DOHH2 (cell line): ENCODE measurements at regions not wholly inside any gene's neighbourhood (a gene's known extent, or its start where the extent isn't known, plus 50 kb on each side); places are given as distances from the start of the nearest gene placed in this dataset.

Source experiments
- H3F3A ChIP-seq: fragments of 200-600 bp; sonication (generic), shearing (Covaris generic); 2 replicates; pipeline ENCODE4 v1.6.0; 2016; ENCODE audit warnings: antibody characterized with exemption, mild to moderate bottlenecking; ENCODE audit not compliant: control insufficient read depth, insufficient read depth
- H3K27ac ChIP-seq: fragments of 200-600 bp; sonication (generic); 2 replicates; pipeline ENCODE4 v1.5.1; 2014; ENCODE audit warnings: low read depth, mild to moderate bottlenecking, low read length, moderate library complexity
- H3K27me3 ChIP-seq: fragments of 200-600 bp; sonication (generic); 2 replicates; pipeline ENCODE4 v1.6.1; 2014; ENCODE audit warnings: mild to moderate bottlenecking, low read length, mixed read lengths; ENCODE audit not compliant: control insufficient read depth
- H3K36me3 ChIP-seq: fragments of 200-600 bp; sonication (generic); 2 replicates; pipeline ENCODE4 v1.6.1; 2014; ENCODE audit warnings: mild to moderate bottlenecking, low read length, moderate library complexity, mixed read lengths; ENCODE audit not compliant: control insufficient read depth
- H3K4me1 ChIP-seq: fragments of 200-600 bp; sonication (generic); 2 replicates; pipeline ENCODE4 v1.6.1; 2014; ENCODE audit warnings: mild to moderate bottlenecking, low read length, mixed read lengths; ENCODE audit not compliant: control insufficient read depth
- H3K4me2 ChIP-seq: fragments of 200-600 bp; sonication (generic); 2 replicates; pipeline ENCODE4 v1.6.0; 2014; ENCODE audit warnings: mild to moderate bottlenecking, low read length, moderate library complexity
- H3K4me3 ChIP-seq: fragments of 200-600 bp; sonication (generic); 2 replicates; pipeline ENCODE4 v1.5.1; 2014; ENCODE audit warnings: mild to moderate bottlenecking, low read length, mixed read lengths
- H3K79me2 ChIP-seq: fragments of 200-600 bp; sonication (generic); 2 replicates; pipeline ENCODE4 v1.6.1; 2014; ENCODE audit warnings: mild to moderate bottlenecking, low read length, mixed read lengths; ENCODE audit not compliant: control insufficient read depth
- H3K9me2 ChIP-seq: fragments of 200-600 bp; sonication (generic); replicated peaks from 2 replicates; pipeline ENCODE4 v1.6.1; 2014; ENCODE audit warnings: mild to moderate bottlenecking, low read length, mixed read lengths; ENCODE audit not compliant: control insufficient read depth
- H3K9me3 ChIP-seq: fragments of 200-600 bp; sonication (generic); 2 replicates; pipeline ENCODE4 v1.6.1; 2014; ENCODE audit warnings: antibody characterized with exemption, low read length, mixed read lengths; ENCODE audit not compliant: control insufficient read depth, insufficient read depth
- H4K20me1 ChIP-seq: fragments of 200-600 bp; sonication (generic); 2 replicates; pipeline ENCODE4 v1.6.0; 2014; ENCODE audit warnings: low read depth, mild to moderate bottlenecking, antibody characterized with exemption, low read length, moderate library complexity; ENCODE audit not compliant: control insufficient read depth, insufficient read depth
- EZH2phosphoT487 ChIP-seq: fragments of 200-600 bp; sonication (generic); IDR thresholded peaks from 2 replicates; pipeline ENCODE4 v1.6.1; 2017; ENCODE audit warnings: borderline replicate concordance, mild to moderate bottlenecking, antibody characterized with exemption, low read length, moderate library complexity, mixed read lengths
- TF ChIP-seq, protein P1 (sequence below): fragments of 200-600 bp; sonication (generic); IDR thresholded peaks from one replicate; pipeline ENCODE4 v1.5.1; 2014; ENCODE audit warnings: antibody characterized with exemption, mild to moderate bottlenecking, low read depth, low read length; ENCODE audit not compliant: poor library complexity, severe bottlenecking

DNA sequence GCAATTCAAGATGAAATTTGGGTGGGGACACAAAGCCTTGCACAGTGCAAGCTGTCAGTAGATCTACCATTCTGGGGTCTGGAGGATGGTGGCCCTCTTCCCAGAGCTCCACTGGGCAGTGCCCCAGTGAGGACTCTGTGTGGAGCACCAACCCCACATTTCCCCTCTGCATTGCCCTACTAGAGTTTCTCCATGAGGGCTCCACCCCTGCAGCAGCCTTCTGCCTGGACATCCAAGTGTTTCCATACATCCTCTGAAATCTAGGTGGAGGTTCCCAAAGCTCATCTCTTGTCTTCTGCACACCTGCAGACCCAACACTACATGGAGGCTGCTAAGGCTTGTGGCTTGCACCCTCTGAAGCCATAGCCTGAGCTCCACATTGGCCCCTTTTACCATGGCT is 402.3 kb downstream of the RAB28 start:
- H3K4me2 ChIP-seq, result no peak overlapping the region
- H3K9me3 ChIP-seq, result peaks cover 8% of the 10 kb centered on the region
- no peak overlapping the region for H3K4me3 ChIP-seq
- H3K4me1 ChIP-seq, result no peaks in the 10 kb centered on the region
- no peaks in the 10 kb centered on the region for H3K27me3 ChIP-seq
- H3K79me2 ChIP-seq, result no peaks in the 10 kb centered on the region
- H4K20me1 ChIP-seq, result no peaks in the 10 kb centered on the region
- TF ChIP-seq EZH2phosphoT487, result no peak
- TF ChIP-seq, protein P1, sequence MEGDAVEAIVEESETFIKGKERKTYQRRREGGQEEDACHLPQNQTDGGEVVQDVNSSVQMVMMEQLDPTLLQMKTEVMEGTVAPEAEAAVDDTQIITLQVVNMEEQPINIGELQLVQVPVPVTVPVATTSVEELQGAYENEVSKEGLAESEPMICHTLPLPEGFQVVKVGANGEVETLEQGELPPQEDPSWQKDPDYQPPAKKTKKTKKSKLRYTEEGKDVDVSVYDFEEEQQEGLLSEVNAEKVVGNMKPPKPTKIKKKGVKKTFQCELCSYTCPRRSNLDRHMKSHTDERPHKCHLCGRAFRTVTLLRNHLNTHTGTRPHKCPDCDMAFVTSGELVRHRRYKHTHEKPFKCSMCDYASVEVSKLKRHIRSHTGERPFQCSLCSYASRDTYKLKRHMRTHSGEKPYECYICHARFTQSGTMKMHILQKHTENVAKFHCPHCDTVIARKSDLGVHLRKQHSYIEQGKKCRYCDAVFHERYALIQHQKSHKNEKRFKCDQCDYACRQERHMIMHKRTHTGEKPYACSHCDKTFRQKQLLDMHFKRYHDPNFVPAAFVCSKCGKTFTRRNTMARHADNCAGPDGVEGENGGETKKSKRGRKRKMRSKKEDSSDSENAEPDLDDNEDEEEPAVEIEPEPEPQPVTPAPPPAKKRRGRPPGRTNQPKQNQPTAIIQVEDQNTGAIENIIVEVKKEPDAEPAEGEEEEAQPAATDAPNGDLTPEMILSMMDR, result no peak
- no peaks in the 10 kb centered on the region for H3F3A ChIP-seq
- H3K9me2 ChIP-seq, result no peaks in the 10 kb centered on the region
- no peak overlapping the region for H3K27ac ChIP-seq
- no peaks in the 10 kb centered on the region for H3K36me3 ChIP-seq

DNA sequence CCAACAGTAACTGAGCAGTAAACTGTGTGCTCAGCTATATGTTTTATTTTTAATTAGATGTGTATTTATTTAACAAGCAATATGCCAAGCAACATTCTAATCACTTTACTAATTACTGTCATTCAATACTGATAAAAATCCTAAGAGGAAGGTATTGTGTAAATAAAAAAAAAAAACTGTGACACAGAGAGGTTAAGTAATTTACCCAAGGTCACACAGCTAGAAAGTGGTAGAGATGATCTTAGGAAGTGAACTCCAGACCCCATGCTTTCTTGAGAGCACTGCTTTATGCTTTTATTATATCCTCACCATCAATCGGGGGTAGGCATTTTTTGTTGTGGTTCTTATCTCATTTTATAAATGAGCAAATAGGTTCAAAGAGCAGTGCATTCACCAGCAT is 417.1 kb downstream of the RAB28 start:
- Histone ChIP-seq H3K9me3 (no peaks in the 10 kb centered on the region), H3K9me2 (no peaks in the 10 kb centered on the region), H3K27ac (no peak overlapping the region), H3K4me3 (no peak overlapping the region), H3K27me3 (no peaks in the 10 kb centered on the region), H3K79me2 (no peaks in the 10 kb centered on the region), H3F3A (no peaks in the 10 kb centered on the region), H4K20me1 (no peaks in the 10 kb centered on the region), H3K4me1 (no peaks in the 10 kb centered on the region), H3K36me3 (no peaks in the 10 kb centered on the region), H3K4me2 (no peak overlapping the region)
- TF ChIP-seq, protein P1, result no peak
- TF ChIP-seq EZH2phosphoT487, result no peak

DNA sequence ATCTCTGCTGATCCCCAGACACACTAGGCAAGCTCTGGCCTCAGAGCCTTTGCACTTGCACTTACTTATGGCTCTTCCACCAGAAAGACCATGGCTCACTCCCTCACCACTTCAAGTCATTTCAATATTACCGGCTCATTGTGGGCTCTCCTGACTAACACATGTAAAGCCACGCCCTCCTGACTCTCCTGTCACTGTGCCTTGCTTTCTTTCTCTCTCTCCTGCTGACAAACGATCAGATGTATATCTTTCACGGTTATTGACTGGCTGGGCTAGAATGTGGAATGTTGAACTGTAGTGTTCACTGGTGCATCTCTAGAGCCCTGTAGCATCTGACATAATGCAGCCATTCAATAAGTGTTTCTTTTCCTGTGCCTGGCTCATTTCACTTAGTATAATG is 425.1 kb downstream of the RAB28 start:
- Histone ChIP-seq H3K27me3 (no peaks in the 10 kb centered on the region), H3K36me3 (no peaks in the 10 kb centered on the region), H3K4me2 (no peak overlapping the region), H3K9me2 (no peaks in the 10 kb centered on the region), H3F3A (no peaks in the 10 kb centered on the region), H3K9me3 (no peaks in the 10 kb centered on the region), H3K79me2 (no peaks in the 10 kb centered on the region), H4K20me1 (no peaks in the 10 kb centered on the region), H3K27ac (no peak overlapping the region), H3K4me3 (no peak overlapping the region), H3K4me1 (no peaks in the 10 kb centered on the region)
- no peak for TF ChIP-seq EZH2phosphoT487

DNA sequence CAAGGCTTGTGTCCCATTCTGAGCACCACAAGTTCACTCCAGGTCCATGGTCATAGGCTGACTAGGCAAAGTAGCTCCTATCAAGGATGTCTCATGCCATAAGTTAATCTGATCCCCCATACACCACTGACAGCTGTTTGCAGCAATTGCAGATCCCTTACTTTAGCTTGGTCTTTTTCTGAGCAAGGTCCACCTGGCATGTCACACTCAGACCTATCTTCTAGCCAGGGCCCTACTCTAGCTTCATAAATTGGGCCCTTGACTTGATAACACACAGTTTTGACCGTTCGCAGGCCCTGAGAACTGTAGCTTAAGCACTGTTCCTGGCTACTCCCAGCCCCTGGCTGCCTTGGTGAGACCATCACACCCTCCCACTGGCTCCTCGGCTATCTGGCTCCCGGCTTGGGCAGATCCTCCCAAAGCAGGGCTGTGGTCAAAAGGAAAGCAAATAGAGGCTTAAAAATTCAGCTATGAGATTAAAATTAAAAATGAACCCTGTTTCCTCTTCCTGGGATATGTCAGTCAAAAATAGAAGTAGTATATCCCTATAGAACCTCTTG is 427.4 kb downstream of the RAB28 start:
- H3F3A ChIP-seq, result no peaks in the 10 kb centered on the region
- no peaks in the 10 kb centered on the region for H4K20me1 ChIP-seq
- no peak overlapping the region for H3K4me2 ChIP-seq
- no peaks in the 10 kb centered on the region for H3K9me3 ChIP-seq
- no peak overlapping the region for H3K27ac ChIP-seq
- no peak overlapping the region for H3K4me3 ChIP-seq
- H3K4me1 ChIP-seq, result no peaks in the 10 kb centered on the region
- no peaks in the 10 kb centered on the region for H3K36me3 ChIP-seq
- no peaks in the 10 kb centered on the region for H3K27me3 ChIP-seq
- H3K9me2 ChIP-seq, result no peaks in the 10 kb centered on the region
- H3K79me2 ChIP-seq, result no peaks in the 10 kb centered on the region
- TF ChIP-seq, protein P1, result no peak
- TF ChIP-seq EZH2phosphoT487, result no peak
